GM03348 (cell line): ENCODE measurements at regions not wholly inside any gene's neighbourhood (a gene's known extent, or its start where the extent isn't known, plus 50 kb on each side); places are given as distances from the start of the nearest gene placed in this dataset.
"Not testable (repeated sequence)": the region's sequence is repeated elsewhere in the genome, so short reads cannot be mapped to it uniquely, and the experiment has no call there.

Source experiments
- DNase-seq: peaks from one replicate; pipeline ENCODE4 v3.0.0; 2012; ENCODE audit warnings: low spot score

- DNase-seq: not testable (repeated sequence)
Measured at GRCh38 chr4:126930059-126930458, 702.7 kb upstream of the INTU start.

- no peak for DNase-seq
Measured at GRCh38 chr4:126935801-126936200, 697.0 kb upstream of the INTU start.

GRCh38 chr4:126937342-126937741 is 695.4 kb upstream of the INTU start:
- no peak for DNase-seq

- DNase-seq: no peak
Measured at GRCh38 chr4:126937846-126938422, 694.8 kb upstream of the INTU start.

- DNase-seq: peak; percentile 47
Measured at GRCh38 chr4:126939401-126939800, 693.4 kb upstream of the INTU start.

GRCh38 chr4:126947536-126947935 is 685.2 kb upstream of the INTU start:
- no peak for DNase-seq

GRCh38 chr4:126954537-126955291 is 678.0 kb upstream of the INTU start:
- DNase-seq: peak; percentile 20

GRCh38 chr4:126955292-126956183 is 677.2 kb upstream of the INTU start:
- peak; percentile 11 for DNase-seq

GRCh38 chr4:126956184-126956897 is 676.4 kb upstream of the INTU start:
- no peak for DNase-seq

- DNase-seq: peak; percentile 48
Measured at GRCh38 chr4:126957556-126957955, 675.2 kb upstream of the INTU start.

GRCh38 chr4:126957987-126958386 is 674.8 kb upstream of the INTU start:
- DNase-seq: no peak

GRCh38 chr4:126958482-126958881 is 674.3 kb upstream of the INTU start:
- DNase-seq: no peak

- no peak for DNase-seq
Measured at GRCh38 chr4:126959056-126959745, 673.6 kb upstream of the INTU start.

GRCh38 chr4:126960760-126961159 is 672.0 kb upstream of the INTU start:
- DNase-seq: no peak

- no peak for DNase-seq
Measured at GRCh38 chr4:126961661-126962060, 671.1 kb upstream of the INTU start.

- DNase-seq: no peak
Measured at GRCh38 chr4:126965877-126966276, 666.9 kb upstream of the INTU start.

- no peak for DNase-seq
Measured at GRCh38 chr4:126969360-126970235, 663.2 kb upstream of the INTU start.

- DNase-seq: no peak
Measured at GRCh38 chr4:126973201-126973600, 659.6 kb upstream of the INTU start.

GRCh38 chr4:126976850-126977632 is 655.7 kb upstream of the INTU start:
- no peak for DNase-seq

GRCh38 chr4:126986005-126986404 is 646.8 kb upstream of the INTU start:
- no peak for DNase-seq
